SU-DHL-6 (cell line): ENCODE measurements at regions not wholly inside any gene's neighbourhood (a gene's known extent, or its start where the extent isn't known, plus 50 kb on each side); places are given as distances from the start of the nearest gene placed in this dataset.

Source experiments
- H2AFZ ChIP-seq: fragments of 200-600 bp; sonication (generic); 2 replicates; pipeline ENCODE4 v1.6.1; 2014; ENCODE audit warnings: low read depth, mild to moderate bottlenecking, moderate library complexity, mixed read lengths, antibody characterized with exemption, low read length; ENCODE audit not compliant: severe bottlenecking
- H3F3A ChIP-seq: fragments of 200-600 bp; shearing (Covaris generic); 2 replicates; pipeline ENCODE4 v1.6.0; 2016; ENCODE audit warnings: antibody characterized with exemption, mild to moderate bottlenecking; ENCODE audit not compliant: insufficient read depth
- H3K27ac ChIP-seq: fragments of 200-600 bp; sonication (generic); 2 replicates; pipeline ENCODE4 v1.5.1; 2016; ENCODE audit warnings: low read depth, mild to moderate bottlenecking, low read length, moderate library complexity, mixed read lengths
- H3K27me3 ChIP-seq: fragments of 200-600 bp; sonication (generic), shearing (Covaris generic); 2 replicates; pipeline ENCODE4 v1.6.0; 2014; ENCODE audit warnings: mild to moderate bottlenecking, low read length
- H3K36me3 ChIP-seq: fragments of 200-600 bp; sonication (generic); 2 replicates; pipeline ENCODE4 v1.6.1; 2014; ENCODE audit warnings: mild to moderate bottlenecking, low read length, mixed read lengths
- H3K4me2 ChIP-seq: fragments of 300-600, 200-600 bp; shearing (Covaris generic), sonication (generic); 2 replicates; pipeline ENCODE4 v1.6.0; 2014; ENCODE audit warnings: low read length, low read depth, mild to moderate bottlenecking; ENCODE audit not compliant: poor library complexity, severe bottlenecking
- H3K4me3 ChIP-seq: fragments of 200-600 bp; sonication (generic); 2 replicates; pipeline ENCODE4 v1.5.1; 2014; ENCODE audit warnings: antibody characterized with exemption, low read length, mild to moderate bottlenecking, mixed read lengths; ENCODE audit not compliant: insufficient read depth, poor library complexity, severe bottlenecking
- H3K79me2 ChIP-seq: fragments of 200-600 bp; sonication (generic); 2 replicates; pipeline ENCODE4 v1.6.1; 2014; ENCODE audit warnings: mild to moderate bottlenecking, low read length, moderate library complexity; ENCODE audit not compliant: insufficient read depth
- H3K9ac ChIP-seq: fragments of 200-600 bp; sonication (generic); 2 replicates; pipeline ENCODE4 v1.7.0; 2014; ENCODE audit warnings: mild to moderate bottlenecking, low read length
- H3K9me2 ChIP-seq: fragments of 200-600 bp; sonication (generic); replicated peaks from 2 replicates; pipeline ENCODE4 v1.6.1; 2014; ENCODE audit warnings: low read length; ENCODE audit not compliant: insufficient read depth
- H3K9me3 ChIP-seq: fragments of 200-600 bp; sonication (generic); 2 replicates; pipeline ENCODE4 v1.6.1; 2014; ENCODE audit warnings: low read length, mixed read lengths; ENCODE audit not compliant: insufficient read depth
- H4K20me1 ChIP-seq: fragments of 200-600 bp; sonication (generic); 2 replicates; pipeline ENCODE4 v1.6.1; 2014; ENCODE audit warnings: low read depth, mild to moderate bottlenecking, antibody characterized with exemption, low read length, moderate library complexity, mixed read lengths
- CTCF ChIP-seq: fragments of 200-600 bp; sonication (generic); IDR thresholded peaks from one replicate; pipeline ENCODE4 v1.5.1; 2017; ENCODE audit warnings: antibody characterized with exemption, mild to moderate bottlenecking, low read length, moderate library complexity; ENCODE audit not compliant: insufficient read depth, poor library complexity, severe bottlenecking
- EZH2phosphoT487 ChIP-seq: fragments of 200-600 bp; sonication (generic), shearing (Covaris generic); conservative IDR thresholded peaks from 2 replicates; pipeline ENCODE4 v1.6.1; 2018; ENCODE audit warnings: mild to moderate bottlenecking, antibody characterized with exemption, low read length, moderate library complexity, mixed read lengths

GRCh38 chr13:58919551-58919950 is 1244.2 kb downstream of the DIAPH3 start:
- TF ChIP-seq CTCF (no peak), EZH2phosphoT487 (no peak)
- Histone ChIP-seq H3K9me2 (no peaks in the 10 kb centered on the region), H3K9ac (no peak overlapping the region), H3K4me3 (no peak overlapping the region), H3K27ac (no peak overlapping the region), H3K27me3 (no peaks in the 10 kb centered on the region), H4K20me1 (no peaks in the 10 kb centered on the region), H3K9me3 (no peaks in the 10 kb centered on the region), H3K4me2 (no peak overlapping the region), H3F3A (no peaks in the 10 kb centered on the region), H3K36me3 (no peaks in the 10 kb centered on the region), H3K79me2 (no peaks in the 10 kb centered on the region), H2AFZ (no peak overlapping the region)

- Histone ChIP-seq H3K4me2 (no peak overlapping the region), H3K36me3 (no peaks in the 10 kb centered on the region), H3K79me2 (no peaks in the 10 kb centered on the region), H2AFZ (no peak overlapping the region), H3F3A (no peaks in the 10 kb centered on the region), H3K4me3 (no peak overlapping the region), H4K20me1 (no peaks in the 10 kb centered on the region), H3K9me3 (no peaks in the 10 kb centered on the region), H3K27ac (no peak overlapping the region), H3K9me2 (no peaks in the 10 kb centered on the region), H3K27me3 (no peaks in the 10 kb centered on the region), H3K9ac (no peak overlapping the region)
- TF ChIP-seq CTCF (no peak), EZH2phosphoT487 (no peak)
Observed at GRCh38 chr13:58921129-58921528, 1242.6 kb downstream of the DIAPH3 start.

GRCh38 chr13:58926858-58927257 is 1236.9 kb downstream of the DIAPH3 start:
- Histone ChIP-seq H4K20me1 (no peaks in the 10 kb centered on the region), H3K9ac (no peak overlapping the region), H3F3A (no peaks in the 10 kb centered on the region), H3K4me2 (no peak overlapping the region), H3K9me3 (no peaks in the 10 kb centered on the region; the same call in 1 of the 2 replicates), H3K79me2 (no peaks in the 10 kb centered on the region), H3K27ac (no peak overlapping the region), H2AFZ (no peak overlapping the region), H3K4me3 (no peak overlapping the region), H3K9me2 (no peaks in the 10 kb centered on the region), H3K36me3 (no peaks in the 10 kb centered on the region), H3K27me3 (no peaks in the 10 kb centered on the region)
- no peak for TF ChIP-seq CTCF
- no peak for TF ChIP-seq EZH2phosphoT487

GRCh38 chr13:58933475-58933874 is 1230.3 kb downstream of the DIAPH3 start:
- Histone ChIP-seq H3K79me2 (no peaks in the 10 kb centered on the region), H3K27me3 (no peaks in the 10 kb centered on the region), H3K27ac (no peak overlapping the region), H3K9me2 (no peaks in the 10 kb centered on the region), H3K4me2 (no peak overlapping the region), H3K36me3 (no peaks in the 10 kb centered on the region; the same call in 1 of the 2 replicates), H3F3A (no peaks in the 10 kb centered on the region), H3K4me3 (no peak overlapping the region), H3K9ac (no peak overlapping the region), H2AFZ (no peak overlapping the region), H3K9me3 (no peaks in the 10 kb centered on the region; the same call in 1 of the 2 replicates), H4K20me1 (no peaks in the 10 kb centered on the region)
- TF ChIP-seq CTCF: no peak
